Astrocyte of the hippocampus (primary cell): ENCODE measurements at regions not wholly inside any gene's neighbourhood (a gene's known extent, or its start where the extent isn't known, plus 50 kb on each side); places are given as distances from the start of the nearest gene placed in this dataset.
"Not testable (repeated sequence)": the region's sequence is repeated elsewhere in the genome, so short reads cannot be mapped to it uniquely, and the experiment has no call there.

Experiments
- DNase-seq: peaks from one replicate; pipeline ENCODE4 v3.0.0; 2011; ENCODE audit warnings: low read depth, low spot score

GRCh38 chr6:125423047-125423446, 121.3 kb upstream of the HDDC2 start:
- no peak for DNase-seq

GRCh38 chr6:125431971-125432370, 130.2 kb upstream of the HDDC2 start:
- DNase-seq, result no peak

DNA sequence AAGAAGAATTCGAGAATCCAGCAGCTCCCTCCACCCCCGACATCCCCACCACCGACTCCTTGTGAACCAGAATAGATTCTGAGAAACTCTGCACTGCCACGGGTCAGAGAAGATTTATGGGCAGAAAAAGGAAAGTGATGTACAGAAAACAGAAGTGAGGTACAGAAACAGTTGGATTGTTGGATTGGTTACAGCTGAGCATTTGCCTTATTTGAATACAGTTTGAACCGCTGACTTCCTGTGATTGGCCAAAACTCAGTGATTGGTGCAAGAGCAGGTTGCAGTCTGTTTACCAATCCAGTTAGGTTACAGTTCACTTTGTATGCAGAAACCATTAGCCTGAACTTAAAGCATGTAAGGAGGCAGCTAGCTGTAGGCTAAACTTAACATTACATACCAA, 131.2 kb upstream of the HDDC2 start:
- DNase-seq, result no peak

DNA sequence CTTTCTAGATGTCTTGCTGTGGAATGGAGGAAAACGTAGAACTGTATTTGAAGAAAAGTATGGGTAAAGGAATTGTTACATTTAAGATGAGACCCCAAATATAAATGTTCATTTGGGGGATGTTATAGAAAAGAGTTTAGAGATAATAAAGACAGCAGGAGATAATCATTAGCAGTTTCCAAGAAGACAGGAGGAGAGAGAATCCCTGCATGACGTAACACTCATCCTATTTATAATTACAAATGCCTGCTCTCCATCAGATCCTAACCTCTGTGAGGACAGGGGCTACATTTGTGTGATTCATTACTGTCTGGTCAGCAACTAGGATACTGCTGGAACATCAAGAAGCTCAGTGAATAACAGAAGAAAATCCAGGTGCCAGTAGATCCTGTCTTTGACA, 133.0 kb upstream of the HDDC2 start:
- no peak for DNase-seq

- DNase-seq, result no peak
These were observed 137.7 kb upstream of the HDDC2 start for GRCh38 chr6:125439512-125439911.

- peak; percentile 12 for DNase-seq
These were observed 142.5 kb upstream of the HDDC2 start for GRCh38 chr6:125444006-125444923.

- no peak for DNase-seq
These were observed 143.3 kb upstream of the HDDC2 start for GRCh38 chr6:125445054-125445453.

GRCh38 chr6:125446011-125446410, 144.2 kb upstream of the HDDC2 start:
- no peak for DNase-seq

GRCh38 chr6:125451750-125452149, 150.0 kb upstream of the HDDC2 start:
- DNase-seq, result no peak

- no peak for DNase-seq
These were observed 151.7 kb upstream of the HDDC2 start for GRCh38 chr6:125453516-125453915.

GRCh38 chr6:125454351-125454750, 152.6 kb upstream of the HDDC2 start:
- DNase-seq, result no peak

- not testable (repeated sequence) for DNase-seq
These were observed 156.7 kb upstream of the HDDC2 start for GRCh38 chr6:125458493-125458892.

DNA sequence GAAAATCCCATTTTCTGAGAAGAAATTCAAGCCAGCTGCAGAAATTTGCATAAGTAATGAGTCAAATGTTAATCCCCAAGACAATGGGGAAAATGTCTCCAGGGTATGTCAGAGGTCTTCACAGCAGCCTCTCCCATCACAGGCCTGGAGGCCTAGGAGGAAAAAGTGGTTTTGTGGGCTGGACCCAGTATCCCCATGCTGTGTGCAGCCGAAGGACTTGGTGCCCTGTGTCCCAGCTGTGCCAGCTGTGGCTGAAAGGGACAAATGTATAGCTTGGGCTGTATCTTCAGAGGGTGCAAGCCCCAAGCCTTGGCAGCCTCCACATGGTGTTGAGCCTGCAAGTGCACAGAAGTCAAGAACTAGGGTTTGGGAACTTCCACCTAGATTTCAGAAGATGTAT, 163.6 kb upstream of the HDDC2 start:
- DNase-seq, result not testable (repeated sequence)

DNA sequence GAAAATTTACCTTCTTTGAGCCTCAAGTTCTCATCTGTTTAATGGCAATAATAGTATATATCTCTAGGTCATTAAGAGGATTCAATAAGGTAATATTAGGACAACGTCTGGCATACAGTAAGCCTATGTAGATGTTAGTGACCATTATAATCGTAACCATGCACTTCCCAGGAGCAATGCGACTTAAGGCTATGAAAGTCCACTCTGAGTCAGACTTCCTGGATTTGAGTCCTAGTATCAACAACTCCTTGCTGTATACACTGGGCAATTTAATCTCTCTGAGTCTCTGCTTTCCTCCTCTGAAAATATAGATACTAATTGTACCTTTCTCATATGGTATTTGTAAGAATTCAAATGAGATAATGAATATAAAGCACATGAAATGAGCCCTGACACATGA, 168.1 kb upstream of the HDDC2 start:
- no peak for DNase-seq

DNA sequence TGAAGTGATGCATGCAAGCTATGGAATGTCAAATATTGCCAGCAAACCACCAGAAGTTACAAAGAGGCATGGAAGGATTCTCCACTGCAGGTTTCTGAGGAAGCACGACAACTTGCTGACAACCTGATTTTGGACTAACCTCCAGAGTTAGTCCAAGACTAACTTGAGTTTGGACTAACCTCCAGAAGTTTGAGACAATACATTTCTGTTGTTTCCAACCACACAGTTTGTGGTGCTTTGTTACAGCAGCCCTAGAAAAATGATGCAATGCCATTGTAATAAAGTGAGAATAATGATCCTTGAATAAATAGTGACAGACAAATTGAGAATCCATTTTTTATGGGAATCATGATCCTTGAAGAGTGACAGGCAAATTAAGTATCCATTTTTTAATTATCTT, 169.9 kb upstream of the HDDC2 start:
- DNase-seq, result no peak

DNA sequence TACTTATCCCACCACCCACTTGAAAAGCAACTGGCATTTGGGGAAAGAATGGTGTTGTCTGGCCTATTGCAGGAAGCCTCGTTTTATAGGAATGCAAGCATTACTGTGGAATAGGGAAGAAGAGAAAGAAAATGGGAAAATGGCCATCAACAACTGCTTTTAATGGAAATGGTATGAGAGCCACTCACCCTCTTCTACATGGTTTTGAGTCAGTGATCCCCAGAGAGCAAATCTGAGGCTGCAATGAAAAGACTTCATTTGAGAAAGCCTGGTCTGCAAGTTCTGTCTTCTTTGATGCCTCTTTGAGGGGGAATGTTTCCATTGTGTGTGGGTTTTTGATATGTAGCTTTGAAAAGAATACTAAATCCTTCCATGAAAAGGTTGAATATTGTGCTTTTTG, 172.3 kb upstream of the HDDC2 start:
- no peak for DNase-seq

DNA sequence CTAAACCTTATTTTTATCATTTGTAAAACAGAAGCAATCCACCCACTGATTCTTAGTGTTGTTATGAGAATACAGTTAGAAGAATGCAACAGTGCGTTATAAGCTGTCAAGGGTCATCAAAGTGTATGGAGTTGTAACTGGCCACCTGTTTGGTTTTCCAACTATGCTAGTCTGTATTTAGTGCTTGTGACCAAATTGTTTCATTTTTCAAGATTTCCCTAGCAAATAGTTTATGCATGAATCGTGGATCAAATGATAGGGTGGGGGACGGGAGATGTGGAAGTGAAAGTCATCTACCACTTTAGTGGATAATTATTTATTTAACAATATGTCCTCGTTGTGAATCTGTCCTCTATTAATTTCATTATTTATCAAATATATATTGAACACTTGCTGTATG, 175.4 kb upstream of the HDDC2 start:
- DNase-seq, result no peak

DNA sequence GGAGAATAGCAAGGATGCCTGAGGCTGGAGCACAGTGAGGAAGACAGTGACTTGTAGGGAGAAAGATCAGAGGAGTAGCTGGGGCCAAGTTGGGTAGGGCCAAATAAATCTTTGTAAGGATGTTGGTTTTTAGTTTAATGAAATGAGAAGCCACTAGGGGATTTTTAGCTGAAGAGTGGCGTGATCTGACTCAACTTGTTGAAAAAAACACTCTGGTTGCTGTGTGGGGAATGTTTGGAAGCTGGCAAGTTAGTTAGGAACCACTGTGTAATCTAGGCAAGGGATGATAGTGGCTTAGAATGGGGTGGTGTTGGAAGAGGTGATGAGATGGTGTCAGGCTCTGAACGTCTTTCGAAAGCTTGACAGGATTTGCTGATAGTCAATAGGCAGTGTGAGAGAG, 176.1 kb upstream of the HDDC2 start:
- DNase-seq, result peak; percentile 28

- no peak for DNase-seq
These were observed 178.4 kb upstream of the HDDC2 start for GRCh38 chr6:125480146-125480545.

DNA sequence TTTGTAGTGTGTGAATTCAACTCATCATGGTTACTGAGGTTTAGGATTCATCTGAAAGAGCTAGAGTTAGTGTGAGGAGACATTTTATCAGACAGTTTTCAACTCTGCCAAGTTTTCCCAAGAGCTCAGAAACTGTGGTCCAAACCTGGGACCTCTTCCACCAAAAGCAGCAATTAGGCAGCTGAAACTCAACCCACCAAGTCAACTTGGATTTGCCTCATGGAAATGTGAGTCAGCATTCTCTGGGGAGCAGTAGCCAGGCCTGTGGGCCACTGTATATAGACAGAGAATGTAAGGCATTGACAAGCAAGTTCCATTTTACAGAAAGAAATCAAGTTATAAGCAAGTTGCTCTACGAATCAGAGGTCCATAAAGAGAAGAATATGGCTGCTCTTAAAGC, 178.8 kb upstream of the HDDC2 start:
- peak; percentile 68 for DNase-seq

DNA sequence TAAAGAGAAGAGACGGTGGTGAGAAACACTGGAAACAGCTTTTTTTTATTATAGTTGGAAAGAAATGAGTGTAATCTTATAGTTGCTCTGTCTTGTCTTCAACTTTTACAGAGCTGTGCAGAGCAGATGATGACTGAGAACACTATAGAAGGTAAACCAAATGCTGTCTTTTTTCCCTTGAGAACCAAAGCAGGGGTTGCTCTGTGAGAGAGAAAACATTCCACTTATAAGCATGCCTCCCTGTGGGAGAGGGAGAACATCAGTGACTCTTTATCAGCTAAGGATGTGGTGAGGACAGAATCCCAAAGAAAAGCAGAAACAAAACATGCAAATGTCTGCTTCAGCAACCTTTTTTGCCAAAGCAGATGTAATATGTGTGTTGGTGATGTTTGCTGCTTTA, 179.3 kb upstream of the HDDC2 start:
- DNase-seq, result peak; percentile 38

DNA sequence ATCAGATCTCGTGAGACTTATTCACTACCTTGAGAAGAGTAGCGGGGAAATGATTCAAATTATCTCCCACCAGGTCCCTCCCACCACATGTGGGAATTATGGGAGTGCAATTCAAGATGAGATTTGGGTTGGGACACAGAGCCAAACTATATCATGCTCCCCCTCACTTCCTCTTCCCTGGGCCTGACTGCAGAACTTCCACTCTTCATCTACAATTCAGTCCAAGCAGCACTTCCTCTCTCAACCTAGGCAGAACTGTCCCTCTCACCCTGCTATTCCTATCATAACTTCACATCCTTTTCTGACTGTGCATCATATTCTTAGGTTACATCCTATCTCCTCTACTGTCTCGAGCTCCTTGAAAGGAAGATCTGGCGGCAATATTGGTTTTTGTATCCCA, 184.0 kb upstream of the HDDC2 start:
- DNase-seq, result no peak

DNA sequence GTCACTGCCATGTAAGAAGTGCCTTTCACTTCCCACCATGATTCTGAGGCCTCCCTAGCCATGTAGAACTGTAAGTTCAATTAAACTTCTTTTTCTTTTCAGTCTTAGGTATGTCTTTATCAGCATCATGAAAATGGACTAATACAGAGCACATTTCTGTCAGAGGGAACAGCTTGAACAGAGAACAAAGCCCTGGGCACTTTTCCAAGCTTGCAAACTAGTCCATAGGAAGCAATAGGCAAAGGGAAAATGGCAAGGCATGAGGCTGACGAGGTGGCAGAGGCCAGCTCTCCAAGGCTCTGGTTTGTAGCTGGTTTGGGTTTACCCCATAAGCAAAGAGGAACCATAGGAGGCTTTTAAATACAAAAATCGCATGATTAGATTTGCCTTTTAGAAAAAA, 185.1 kb upstream of the HDDC2 start:
- DNase-seq, result peak; percentile 41
